ENCODE measurements at regions not wholly inside any gene's neighbourhood (a gene's known extent, or its start where the extent isn't known, plus 50 kb on each side); places are given as distances from the start of the nearest gene placed in this dataset.

GRCh38 chr5:74433255-74433895, 207.2 kb downstream of the ENC1 start:
- Mint-ChIP-seq H3K36me3 (ENCODE audit: low read depth) (no peaks in the 10 kb centered on the region), H3K4me1 (ENCODE audit: low read depth) (no peaks in the 10 kb centered on the region), H3K9me3 (no peaks in the 10 kb centered on the region), H3K4me3 (no peak overlapping the region), H3K27ac (no peak overlapping the region), H3K27me3 (ENCODE audit: insufficient read depth) (peaks cover 9% of the 10 kb centered on the region)
- DNase-seq (ENCODE audit: low spot score): no peak
- intact Hi-C loops (cut with micrococcal nuclease): no loop called here

GRCh38 chr5:74432721-74433120, 207.8 kb downstream of the ENC1 start:
- no peaks in the 10 kb centered on the region for H3K9me3 Mint-ChIP-seq
- no peak for DNase-seq (ENCODE audit: low spot score)
- H3K4me1 Mint-ChIP-seq (ENCODE audit: low read depth): no peaks in the 10 kb centered on the region
- intact Hi-C loops (cut with micrococcal nuclease): no loop called here
- H3K27me3 Mint-ChIP-seq (ENCODE audit: insufficient read depth): peaks cover 9% of the 10 kb centered on the region
- no peak overlapping the region for H3K27ac Mint-ChIP-seq
- H3K4me3 Mint-ChIP-seq: no peak overlapping the region
- no peaks in the 10 kb centered on the region for H3K36me3 Mint-ChIP-seq (ENCODE audit: low read depth)

DNA sequence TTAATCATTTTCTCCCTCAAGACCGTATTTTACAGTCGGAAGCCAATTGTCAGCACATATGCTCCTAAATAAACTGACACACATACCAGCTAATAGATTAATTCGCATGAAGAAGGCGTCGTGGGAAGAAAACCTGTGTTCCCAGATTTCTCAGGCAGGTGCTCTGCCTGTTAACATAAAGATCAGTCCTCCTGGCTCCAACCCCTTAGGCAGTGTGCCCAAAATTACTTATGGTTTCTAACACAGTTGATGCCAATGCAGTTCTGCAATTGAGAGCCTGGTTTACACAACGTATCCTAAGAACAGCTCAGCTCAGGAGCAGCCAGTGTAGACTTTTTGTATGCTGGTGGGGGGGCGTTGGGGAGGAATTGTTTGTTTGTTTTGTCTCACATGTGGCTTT, 208.3 kb downstream of the ENC1 start:
- intact Hi-C loops (cut with micrococcal nuclease): no loop called here
- H3K27me3 Mint-ChIP-seq (ENCODE audit: insufficient read depth): peaks cover 8% of the 10 kb centered on the region
- H3K27ac Mint-ChIP-seq: no peak overlapping the region
- H3K4me3 Mint-ChIP-seq: no peak overlapping the region
- H3K9me3 Mint-ChIP-seq: no peaks in the 10 kb centered on the region
- no peaks in the 10 kb centered on the region for H3K36me3 Mint-ChIP-seq (ENCODE audit: low read depth)
- no peak for DNase-seq (ENCODE audit: low spot score)
- no peaks in the 10 kb centered on the region for H3K4me1 Mint-ChIP-seq (ENCODE audit: low read depth)

GRCh38 chr5:74431290-74431669, 209.2 kb downstream of the ENC1 start:
- no peaks in the 10 kb centered on the region for H3K9me3 Mint-ChIP-seq

GRCh38 chr5:74430631-74431289, 209.8 kb downstream of the ENC1 start:
- H3K27me3 Mint-ChIP-seq (ENCODE audit: insufficient read depth): peaks cover 5% of the 10 kb centered on the region
- intact Hi-C loops (cut with micrococcal nuclease): no loop called here

More at GRCh38 chr5:74431290-74431669, 209.2 kb downstream of the ENC1 start:
- no peak for DNase-seq (ENCODE audit: low spot score)
- Mint-ChIP-seq H3K27me3 (ENCODE audit: insufficient read depth) (peaks cover 5% of the 10 kb centered on the region), H3K27ac (no peak overlapping the region), H3K4me1 (ENCODE audit: low read depth) (no peaks in the 10 kb centered on the region), H3K4me3 (no peak overlapping the region), H3K36me3 (ENCODE audit: low read depth) (no peaks in the 10 kb centered on the region)
- intact Hi-C loops (cut with micrococcal nuclease): no loop called here

GRCh38 chr5:74429495-74429894, 211.0 kb downstream of the ENC1 start:
- Mint-ChIP-seq H3K27me3 (ENCODE audit: insufficient read depth) (peaks cover 8% of the 10 kb centered on the region), H3K4me3 (no peak overlapping the region), H3K36me3 (ENCODE audit: low read depth) (no peaks in the 10 kb centered on the region), H3K27ac (no peak overlapping the region), H3K9me3 (no peaks in the 10 kb centered on the region), H3K4me1 (ENCODE audit: low read depth) (no peaks in the 10 kb centered on the region)
- no peak for DNase-seq (ENCODE audit: low spot score)
- intact Hi-C loops (cut with micrococcal nuclease): no loop called here

More at GRCh38 chr5:74430631-74431289, 209.8 kb downstream of the ENC1 start:
- Mint-ChIP-seq H3K4me1 (ENCODE audit: low read depth) (no peaks in the 10 kb centered on the region), H3K4me3 (no peak overlapping the region), H3K9me3 (no peaks in the 10 kb centered on the region), H3K27ac (no peak overlapping the region), H3K36me3 (ENCODE audit: low read depth) (no peaks in the 10 kb centered on the region)
- no peak for DNase-seq (ENCODE audit: low spot score)

DNA sequence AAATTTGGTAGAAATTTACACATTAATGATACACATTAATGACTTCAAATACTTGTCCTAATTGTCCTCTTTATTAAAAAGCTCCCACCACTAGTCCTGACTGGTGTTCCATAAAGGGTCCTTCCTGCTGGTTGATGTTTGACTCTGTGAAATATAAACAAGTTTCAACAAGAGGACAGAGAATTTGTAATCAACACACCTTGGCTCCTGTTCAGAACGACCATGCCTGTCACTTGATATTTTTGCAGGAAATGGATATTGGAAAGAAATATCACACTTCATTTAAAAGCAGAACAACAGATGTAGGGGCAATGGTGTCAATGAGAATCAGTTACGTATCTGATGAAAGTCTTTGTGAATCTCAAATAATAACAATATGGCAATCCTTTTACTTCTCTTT, 211.7 kb downstream of the ENC1 start:
- Mint-ChIP-seq H3K27me3 (ENCODE audit: insufficient read depth) (peaks cover 8% of the 10 kb centered on the region), H3K9me3 (no peaks in the 10 kb centered on the region), H3K4me3 (no peak overlapping the region), H3K27ac (no peak overlapping the region), H3K4me1 (ENCODE audit: low read depth) (no peaks in the 10 kb centered on the region), H3K36me3 (ENCODE audit: low read depth) (no peaks in the 10 kb centered on the region)
- intact Hi-C loops (cut with micrococcal nuclease): no loop called here
- no peak for DNase-seq (ENCODE audit: low spot score)

DNA sequence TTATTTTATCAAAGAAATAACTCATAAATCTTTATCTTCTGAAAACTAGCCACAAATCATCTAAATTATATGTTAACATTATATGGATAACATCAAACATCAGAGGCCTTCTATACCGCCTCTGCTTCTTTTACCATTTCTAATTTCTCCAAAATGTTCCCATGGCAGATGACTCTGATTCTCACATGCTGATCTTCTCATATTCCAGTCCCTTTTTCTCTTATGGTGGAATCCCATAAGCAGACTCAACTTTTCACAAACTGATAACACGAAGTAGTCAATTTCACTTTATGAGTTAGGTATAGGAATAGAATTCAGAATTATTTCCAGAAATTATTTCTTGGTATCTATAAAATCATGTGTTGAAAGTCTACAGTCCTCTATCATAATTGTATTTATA, 212.3 kb downstream of the ENC1 start:
- H3K4me1 Mint-ChIP-seq (ENCODE audit: low read depth): no peaks in the 10 kb centered on the region
- no peak overlapping the region for H3K4me3 Mint-ChIP-seq
- H3K9me3 Mint-ChIP-seq: no peaks in the 10 kb centered on the region
- no peak overlapping the region for H3K27ac Mint-ChIP-seq
- DNase-seq (ENCODE audit: low spot score): no peak
- no peaks in the 10 kb centered on the region for H3K36me3 Mint-ChIP-seq (ENCODE audit: low read depth)
- H3K27me3 Mint-ChIP-seq (ENCODE audit: insufficient read depth): peaks cover 8% of the 10 kb centered on the region
- intact Hi-C loops (cut with micrococcal nuclease): no loop called here

DNA sequence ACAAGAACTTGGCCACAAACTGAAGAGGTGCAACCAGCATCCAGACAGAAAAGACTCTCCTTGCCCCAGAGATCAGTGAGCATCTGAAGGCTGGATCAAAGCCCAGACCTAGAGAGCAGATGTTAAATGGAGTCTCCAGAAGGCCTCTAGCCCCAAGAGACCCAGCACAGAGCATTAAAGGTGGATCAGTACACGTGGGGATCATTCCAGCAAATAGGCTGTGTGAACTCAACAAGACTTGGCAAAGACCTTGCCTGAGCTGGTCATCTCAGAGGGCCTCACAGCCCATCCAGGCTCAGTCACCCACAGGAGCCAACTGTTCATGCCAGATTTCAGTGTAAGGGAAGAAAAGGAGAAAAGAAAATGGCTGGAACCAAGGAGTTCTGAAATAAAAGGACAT, 214.0 kb downstream of the ENC1 start:
- no peaks in the 10 kb centered on the region for H3K36me3 Mint-ChIP-seq (ENCODE audit: low read depth)
- H3K9me3 Mint-ChIP-seq: no peaks in the 10 kb centered on the region
- no peak for DNase-seq (ENCODE audit: low spot score)
- peaks cover 3% of the 10 kb centered on the region for H3K27me3 Mint-ChIP-seq (ENCODE audit: insufficient read depth)
- no peak overlapping the region for H3K27ac Mint-ChIP-seq
- H3K4me1 Mint-ChIP-seq (ENCODE audit: low read depth): no peaks in the 10 kb centered on the region
- H3K4me3 Mint-ChIP-seq: no peak overlapping the region
- intact Hi-C loops (cut with micrococcal nuclease): no loop called here

GRCh38 chr5:74424162-74424868, 216.2 kb downstream of the ENC1 start:
- no peaks in the 10 kb centered on the region for H3K9me3 Mint-ChIP-seq
- peaks cover 7% of the 10 kb centered on the region for H3K27me3 Mint-ChIP-seq (ENCODE audit: insufficient read depth)
- intact Hi-C loops (cut with micrococcal nuclease): no loop called here
- DNase-seq (ENCODE audit: low spot score): no peak
- no peak overlapping the region for H3K27ac Mint-ChIP-seq
- H3K4me3 Mint-ChIP-seq: no peak overlapping the region
- no peaks in the 10 kb centered on the region for H3K4me1 Mint-ChIP-seq (ENCODE audit: low read depth)
- no peaks in the 10 kb centered on the region for H3K36me3 Mint-ChIP-seq (ENCODE audit: low read depth)

- DNase-seq (ENCODE audit: low spot score): no peak
- H3K4me1 Mint-ChIP-seq (ENCODE audit: low read depth): no peaks in the 10 kb centered on the region
Observed at GRCh38 chr5:74423383-74423782, 217.1 kb downstream of the ENC1 start.

DNA sequence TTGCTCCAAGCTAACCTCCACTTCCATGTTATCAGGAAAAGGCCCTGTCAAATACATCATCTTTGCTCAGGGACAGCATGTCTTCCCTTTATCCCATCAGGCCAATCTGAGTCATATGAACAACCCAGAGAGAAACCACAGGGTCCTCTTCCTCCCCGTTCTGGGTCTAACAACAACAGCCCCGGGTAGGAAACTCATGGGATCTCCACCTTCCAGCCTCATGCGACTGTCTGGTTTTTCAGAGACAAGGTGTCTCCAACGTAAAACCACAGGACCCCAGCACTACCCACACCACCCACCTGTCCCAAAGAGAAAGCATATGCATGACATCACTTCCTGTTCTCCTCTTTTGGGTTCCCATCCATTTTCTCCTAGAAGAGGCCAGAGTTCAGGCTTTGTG, 217.9 kb downstream of the ENC1 start:
- H3K4me3 Mint-ChIP-seq: no peak overlapping the region
- intact Hi-C loops (cut with micrococcal nuclease): no loop called here
- H3K9me3 Mint-ChIP-seq: no peaks in the 10 kb centered on the region
- H3K36me3 Mint-ChIP-seq (ENCODE audit: low read depth): no peaks in the 10 kb centered on the region
- peaks cover 9% of the 10 kb centered on the region for H3K27me3 Mint-ChIP-seq (ENCODE audit: insufficient read depth)
- H3K4me1 Mint-ChIP-seq (ENCODE audit: low read depth): no peaks in the 10 kb centered on the region
- H3K27ac Mint-ChIP-seq: no peak overlapping the region
- DNase-seq (ENCODE audit: low spot score): no peak

More at GRCh38 chr5:74423383-74423782, 217.1 kb downstream of the ENC1 start:
- Mint-ChIP-seq H3K36me3 (ENCODE audit: low read depth) (no peaks in the 10 kb centered on the region), H3K27ac (no peak overlapping the region), H3K27me3 (ENCODE audit: insufficient read depth) (peaks cover 9% of the 10 kb centered on the region), H3K4me3 (no peak overlapping the region), H3K9me3 (no peaks in the 10 kb centered on the region)
- intact Hi-C loops (cut with micrococcal nuclease): no loop called here

GRCh38 chr5:74422030-74422429, 218.5 kb downstream of the ENC1 start:
- DNase-seq (ENCODE audit: low spot score): no peak

More at GRCh38 chr5:74422030-74422429, 218.5 kb downstream of the ENC1 start:
- intact Hi-C loops (cut with micrococcal nuclease): no loop called here
- Mint-ChIP-seq H3K27ac (no peak overlapping the region), H3K36me3 (ENCODE audit: low read depth) (no peaks in the 10 kb centered on the region), H3K9me3 (no peaks in the 10 kb centered on the region), H3K4me1 (ENCODE audit: low read depth) (no peaks in the 10 kb centered on the region), H3K4me3 (no peak overlapping the region), H3K27me3 (ENCODE audit: insufficient read depth) (peaks cover 9% of the 10 kb centered on the region)

All from activated T-helper 1 cell treated with anti-CD3 and anti-CD28 coated beads, Interleukin-12 subunit alpha, Interleukin-12 subunit beta, Interleukin-2, Interleukin-4 antibody, amounts not matched to agents 30 ng/mL and 10 ng/mL and 1 ng/mL, durations not matched to agents 14 hours and 24 hours and 36 hours (primary cell).